ENCODE measurements at regions not wholly inside any gene's neighbourhood (a gene's known extent, or its start where the extent isn't known, plus 50 kb on each side); places are given as distances from the start of the nearest gene placed in this dataset.

DNA sequence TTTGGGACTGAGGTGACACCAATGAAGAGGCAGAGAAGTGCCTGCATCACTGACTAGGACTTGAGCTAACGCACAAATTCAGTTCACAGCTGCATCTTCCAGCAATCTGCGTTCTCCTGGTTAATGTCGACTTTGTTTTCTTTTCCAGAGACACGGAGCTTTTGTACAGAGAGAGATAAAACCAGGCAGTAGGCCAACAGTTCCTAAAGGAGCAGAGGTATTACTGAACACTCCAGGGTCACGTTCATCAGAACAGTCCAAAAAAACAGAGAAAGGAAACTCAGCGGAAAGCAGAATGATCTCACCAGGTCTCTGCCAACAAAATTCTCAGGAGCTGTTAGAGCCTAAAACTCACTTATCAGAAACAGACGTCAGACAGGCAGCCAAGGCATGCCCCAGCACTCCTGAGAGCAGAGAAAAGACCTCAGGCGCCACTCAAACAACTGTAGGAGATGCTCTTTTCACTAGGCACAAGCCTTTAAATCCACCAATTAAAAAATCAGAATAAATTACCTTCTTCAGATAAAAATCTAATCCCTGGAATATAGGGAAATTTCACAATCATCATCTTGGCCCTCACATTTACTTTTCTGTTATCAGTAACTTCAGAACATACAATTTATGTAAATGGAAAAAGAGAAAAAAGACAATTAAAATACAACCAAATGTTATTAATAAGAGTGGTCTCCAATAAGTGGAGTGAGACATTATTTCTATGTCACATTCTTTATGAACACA is 95.9 kb upstream of the SPTBN1 start:
- no peak for DNase-seq

DNA sequence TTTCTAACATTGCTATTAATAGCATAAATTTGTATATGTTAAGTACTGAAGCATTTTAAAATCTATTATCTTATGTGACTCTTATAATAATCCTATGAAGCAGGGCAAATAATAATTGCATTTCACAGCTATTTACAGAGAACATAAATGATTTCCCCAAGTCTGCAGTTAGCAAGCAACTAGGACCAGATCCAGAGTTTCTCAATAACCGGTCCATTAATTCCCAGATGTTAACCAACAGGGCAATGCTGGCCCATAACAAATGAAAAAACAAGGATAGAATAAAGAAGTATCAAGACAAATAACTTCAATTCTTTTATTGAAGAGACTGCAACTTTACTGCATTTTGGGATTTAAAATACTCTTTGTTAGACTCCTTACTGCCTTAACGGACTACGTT is 91.7 kb upstream of the SPTBN1 start:
- no peak for DNase-seq

DNA sequence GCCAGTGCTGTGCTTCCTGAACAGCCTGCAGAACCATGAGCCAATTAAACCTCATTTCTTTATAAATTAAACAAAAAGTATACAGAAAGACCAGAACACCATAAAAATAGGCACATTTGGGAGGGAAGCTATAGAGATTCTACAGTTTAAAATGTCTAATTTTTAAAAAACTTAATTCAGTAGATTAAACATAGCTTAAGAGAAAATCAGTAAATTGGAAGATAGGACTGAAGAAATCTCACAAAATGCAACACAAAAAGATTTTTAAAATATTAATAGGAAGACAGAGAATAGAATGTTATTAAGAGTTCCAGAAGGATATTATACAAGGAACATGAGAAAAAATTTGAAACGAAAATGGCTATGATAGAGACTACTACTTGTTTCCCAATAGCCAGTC is 90.5 kb upstream of the SPTBN1 start:
- DNase-seq = no peak

DNA sequence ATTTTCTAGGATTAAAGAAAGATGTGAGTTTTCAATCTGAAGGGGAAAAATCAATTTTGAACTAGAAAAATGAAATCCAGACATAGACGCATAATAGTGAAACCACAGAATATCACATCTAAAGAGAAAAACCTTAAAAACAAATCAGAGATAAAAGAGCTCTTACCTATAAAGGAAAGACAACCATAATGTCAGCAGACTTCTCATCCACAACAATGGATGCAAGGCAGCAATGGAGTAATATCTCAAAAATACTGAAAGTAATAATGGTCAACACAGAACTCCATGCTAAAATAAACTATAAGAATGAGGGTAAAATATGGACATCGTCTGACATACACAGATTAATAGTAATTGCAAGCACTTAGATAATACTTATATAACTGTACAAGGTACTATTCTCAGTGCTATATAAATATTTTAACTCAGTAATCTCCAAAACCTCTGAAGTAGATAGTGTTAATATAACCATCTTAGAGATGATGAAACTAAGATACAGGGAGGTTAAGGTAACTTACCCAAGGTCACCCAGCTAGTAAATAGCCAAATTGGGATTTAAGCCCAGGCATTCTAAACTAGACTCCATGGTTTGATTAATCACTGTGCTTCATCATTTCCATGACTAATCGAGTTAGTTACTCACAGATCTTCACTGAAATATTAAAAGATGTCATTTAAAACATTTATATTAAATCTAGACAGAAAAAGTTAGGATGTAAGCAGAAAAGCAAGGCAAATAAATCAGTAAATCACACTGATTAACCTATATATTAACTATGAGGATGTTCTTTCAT is 89.4 kb upstream of the SPTBN1 start:
- DNase-seq = no peak

DNA sequence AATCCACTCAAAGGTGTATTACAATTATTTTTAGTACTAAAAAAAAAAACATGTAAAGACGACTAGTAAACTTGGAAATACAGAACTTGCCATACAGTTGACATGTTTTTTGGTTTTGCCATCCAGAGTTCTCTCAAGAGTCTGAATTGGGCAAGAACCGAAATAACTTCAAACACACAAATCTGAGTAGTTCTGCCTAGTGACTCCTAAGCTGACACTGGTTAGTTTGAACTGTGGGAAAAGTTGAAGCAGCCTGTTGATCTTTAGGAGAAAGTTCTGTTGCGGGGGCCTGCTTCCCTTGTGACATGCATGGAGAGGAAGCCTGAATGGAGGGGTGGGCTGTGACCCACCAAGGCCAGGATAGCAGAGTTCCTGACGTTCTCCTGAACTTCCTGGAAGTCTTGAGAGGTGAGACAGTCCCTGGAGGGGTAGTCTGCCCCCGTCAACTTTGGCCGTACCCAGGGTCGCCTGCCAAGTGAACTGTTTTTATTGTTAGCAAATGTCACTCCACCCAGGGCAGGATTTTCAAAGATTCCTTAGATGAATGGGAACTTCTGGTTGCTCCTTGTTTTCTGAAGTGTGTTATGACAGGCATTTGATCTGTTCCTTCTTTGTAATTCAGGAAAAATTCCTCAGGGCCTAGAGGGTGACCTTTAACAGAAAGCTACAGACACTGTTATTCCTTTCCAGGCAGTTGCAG is 85.6 kb upstream of the SPTBN1 start:
- no peak for DNase-seq

DNA sequence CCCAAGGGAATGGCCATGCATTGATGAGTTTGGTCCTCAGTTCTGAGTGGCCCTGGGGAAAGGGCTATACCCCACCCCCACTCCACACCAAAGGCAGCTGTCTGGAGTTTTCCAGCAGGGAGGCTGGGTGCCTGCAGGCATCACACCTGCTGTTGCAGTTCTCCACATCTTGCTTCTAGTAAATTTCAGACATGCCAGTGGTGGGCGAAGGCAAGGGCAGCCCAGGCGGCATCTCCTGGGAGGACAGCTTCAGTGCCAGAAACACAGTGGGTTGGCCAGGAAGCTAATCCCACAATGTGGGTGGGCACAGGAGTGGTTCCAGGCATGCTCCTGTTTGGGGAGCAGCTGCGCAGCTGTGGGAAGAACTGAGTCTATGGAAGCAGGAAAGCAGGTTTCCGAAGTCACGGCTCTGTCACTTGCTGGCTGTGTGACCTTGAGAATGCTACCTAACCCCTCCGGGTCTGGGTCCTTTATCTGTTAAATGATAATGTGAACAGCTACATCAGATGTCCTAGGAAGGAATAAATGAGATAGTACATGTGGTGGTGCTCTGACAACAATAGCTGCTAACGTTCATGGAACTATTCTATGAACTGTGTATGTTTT is 84.6 kb upstream of the SPTBN1 start:
- DNase-seq = no peak

DNA sequence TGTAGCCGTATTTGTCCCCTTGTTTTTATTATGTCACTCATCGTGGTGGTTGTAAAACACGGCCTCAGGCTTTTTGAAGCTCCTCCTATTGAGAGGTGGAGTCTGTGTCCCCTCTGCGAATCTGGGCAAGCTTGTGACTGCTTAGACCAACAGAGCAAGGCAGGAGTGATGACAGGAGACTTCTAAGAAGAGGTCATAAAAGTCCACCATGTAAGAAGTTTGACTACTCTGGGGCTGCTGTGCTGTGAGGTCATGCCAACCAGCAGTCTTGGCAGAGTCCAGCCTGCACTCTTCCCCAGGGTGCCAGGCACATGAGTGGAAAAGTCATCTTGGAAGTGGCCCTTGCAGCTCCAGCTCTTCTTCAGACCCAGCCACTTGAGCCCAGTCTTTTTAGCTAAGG is 83.8 kb upstream of the SPTBN1 start:
- no peak for DNase-seq

DNA sequence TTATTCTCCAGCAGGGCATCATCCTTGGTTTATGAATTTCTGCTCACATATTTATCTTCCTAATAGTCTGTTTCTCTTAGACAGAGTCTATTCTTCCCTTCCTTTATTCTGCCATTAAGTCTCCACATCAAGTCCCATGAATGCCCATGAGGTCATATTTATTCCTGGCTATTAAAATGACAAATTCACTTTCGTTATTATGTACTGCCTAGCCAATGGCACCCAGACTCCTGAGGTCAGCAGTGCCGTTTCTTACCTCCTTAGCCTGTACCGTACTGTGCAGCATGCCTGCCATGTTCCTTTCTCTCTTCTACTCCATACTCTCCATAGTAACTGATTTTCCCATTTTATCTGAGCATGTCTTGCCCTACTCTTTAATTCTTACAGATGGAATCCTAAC is 82.3 kb upstream of the SPTBN1 start:
- DNase-seq = no peak

DNA sequence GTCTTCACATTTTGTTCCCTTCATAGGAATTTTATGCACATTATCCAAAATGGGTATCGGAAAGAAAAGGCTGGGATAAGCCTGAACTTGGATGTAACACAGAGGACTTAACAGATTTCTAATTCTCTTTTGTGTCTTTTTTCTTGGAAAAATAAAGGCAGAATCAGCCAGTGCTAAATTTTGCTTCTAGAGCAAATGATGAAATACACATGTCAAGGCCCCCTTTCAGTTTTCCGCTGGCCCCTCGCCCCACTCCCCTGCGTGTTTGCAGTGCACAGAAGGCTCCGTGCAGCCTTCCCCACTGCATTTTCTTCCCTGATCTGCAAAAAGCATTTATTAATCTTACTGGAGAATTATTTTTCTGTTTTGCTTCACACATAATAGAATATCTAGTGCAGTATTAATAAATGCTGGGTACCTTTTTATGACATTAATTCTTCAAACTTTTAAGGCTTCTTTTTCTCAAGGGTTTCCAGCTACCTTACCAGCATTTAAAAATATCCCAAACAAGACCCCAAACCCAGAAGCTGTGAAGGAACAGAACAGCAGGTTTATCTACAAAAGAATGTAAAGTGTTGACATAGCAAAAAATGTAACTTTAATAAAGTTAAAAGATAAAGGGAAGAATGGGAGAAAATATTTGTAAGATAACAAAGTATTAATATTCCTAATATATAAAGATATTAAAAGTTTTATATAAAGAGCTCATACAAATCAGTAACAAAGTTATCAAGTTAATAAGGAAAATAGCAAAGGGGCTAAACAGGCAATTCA is 81.3 kb upstream of the SPTBN1 start:
- no peak for DNase-seq

DNA sequence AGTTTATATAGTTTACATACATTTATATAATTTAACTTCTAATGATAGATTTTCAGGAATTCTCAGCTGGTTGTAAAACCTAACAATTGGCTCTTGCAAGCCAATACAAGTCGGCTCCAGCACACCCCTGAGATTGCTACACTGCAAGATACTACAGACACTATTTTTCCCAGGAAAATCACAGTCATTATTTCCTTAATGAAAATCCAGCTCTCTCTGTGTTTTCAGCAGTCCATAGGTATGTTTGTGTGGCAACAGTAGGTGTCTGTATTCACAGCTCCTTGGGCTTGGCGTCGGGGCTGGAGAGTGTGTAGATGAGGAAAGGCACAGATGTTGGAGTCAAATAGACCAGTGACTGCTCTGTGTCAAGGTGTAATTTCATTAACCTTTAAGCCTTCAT is 78.7 kb upstream of the SPTBN1 start:
- no peak for DNase-seq

DNA sequence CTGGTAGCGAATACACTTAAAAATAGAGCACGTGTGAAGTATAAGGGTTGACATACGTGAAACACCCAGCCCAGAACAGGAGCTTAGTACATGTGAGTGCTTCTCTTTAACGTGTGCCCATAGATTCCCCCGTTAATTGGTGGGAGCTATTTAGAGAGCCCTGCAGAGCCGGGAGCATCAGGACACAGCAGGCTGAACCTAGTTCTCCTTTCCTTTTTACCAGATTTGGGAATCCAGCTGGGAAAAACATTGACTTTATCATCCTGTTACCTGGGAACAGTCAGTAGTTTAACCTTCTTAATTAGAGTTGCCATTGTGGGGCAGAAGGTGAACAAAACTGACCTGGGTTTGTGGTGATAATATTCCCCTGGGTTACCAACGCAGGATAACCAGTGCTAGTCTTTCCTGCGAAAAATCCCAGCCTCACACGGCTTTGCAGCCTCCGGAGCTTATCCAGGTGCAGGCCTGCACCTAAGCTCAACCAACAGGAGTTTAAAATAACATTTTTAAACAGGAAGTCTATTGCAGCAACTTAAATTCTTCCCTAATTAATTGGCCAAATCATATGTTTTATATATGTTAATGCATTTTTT is 78.1 kb upstream of the SPTBN1 start:
- no peak for DNase-seq

DNA sequence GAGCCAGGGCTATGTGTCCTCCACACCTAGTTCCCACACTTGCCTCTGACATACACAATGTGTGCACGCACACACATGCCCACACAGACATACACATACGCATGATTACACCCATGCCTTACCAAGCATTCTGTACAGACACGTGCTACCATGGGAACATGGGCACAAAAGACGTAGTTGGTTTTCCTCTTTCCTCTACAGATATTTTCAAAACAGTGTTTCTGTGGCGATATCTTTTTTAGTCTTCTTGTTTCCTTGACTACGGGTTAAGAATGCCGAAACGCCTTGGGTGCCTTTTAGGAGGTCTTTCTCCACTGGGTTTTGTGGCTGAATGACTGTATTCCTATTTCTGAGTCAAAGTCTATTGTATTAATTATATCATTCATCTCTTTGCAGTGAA is 75.5 kb upstream of the SPTBN1 start:
- DNase-seq = no peak

DNA sequence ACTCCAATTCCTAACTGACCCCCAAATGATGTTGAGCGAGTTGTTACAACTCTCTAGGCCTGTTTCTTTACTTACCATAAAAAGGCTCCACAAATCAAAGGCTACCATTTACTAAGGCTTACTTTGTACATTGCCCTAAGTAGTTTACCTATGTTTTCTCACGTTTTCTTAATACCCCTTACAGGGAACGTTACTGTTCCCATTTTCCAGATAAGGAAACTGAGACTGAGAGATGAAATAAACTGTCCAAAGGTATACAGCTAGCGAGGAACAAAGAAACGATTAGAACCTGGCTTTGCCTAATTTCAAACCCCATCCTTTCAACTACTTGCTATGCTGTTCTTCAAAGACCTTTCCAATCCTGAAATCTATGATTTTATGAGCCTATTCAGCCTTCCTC is 74.8 kb upstream of the SPTBN1 start:
- no peak for DNase-seq

DNA sequence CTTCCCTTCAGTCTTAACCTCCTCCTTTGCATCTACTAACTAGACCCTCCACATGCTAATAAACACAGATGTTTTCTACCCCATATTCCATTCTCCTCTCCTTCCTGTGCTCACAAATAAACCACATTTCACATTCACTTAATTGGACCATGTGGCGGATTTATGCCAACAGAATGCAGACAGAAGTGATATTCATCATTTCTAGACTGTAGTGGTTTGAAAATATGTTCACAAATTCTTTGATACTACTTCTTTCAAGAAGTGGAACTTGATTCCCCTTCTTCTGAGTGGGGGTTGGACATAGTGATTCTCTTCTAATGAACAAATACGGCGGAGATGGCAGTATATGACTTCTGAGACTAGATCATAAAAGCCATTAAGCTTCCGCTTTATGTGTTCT is 73.5 kb upstream of the SPTBN1 start:
- no peak for DNase-seq

DNA sequence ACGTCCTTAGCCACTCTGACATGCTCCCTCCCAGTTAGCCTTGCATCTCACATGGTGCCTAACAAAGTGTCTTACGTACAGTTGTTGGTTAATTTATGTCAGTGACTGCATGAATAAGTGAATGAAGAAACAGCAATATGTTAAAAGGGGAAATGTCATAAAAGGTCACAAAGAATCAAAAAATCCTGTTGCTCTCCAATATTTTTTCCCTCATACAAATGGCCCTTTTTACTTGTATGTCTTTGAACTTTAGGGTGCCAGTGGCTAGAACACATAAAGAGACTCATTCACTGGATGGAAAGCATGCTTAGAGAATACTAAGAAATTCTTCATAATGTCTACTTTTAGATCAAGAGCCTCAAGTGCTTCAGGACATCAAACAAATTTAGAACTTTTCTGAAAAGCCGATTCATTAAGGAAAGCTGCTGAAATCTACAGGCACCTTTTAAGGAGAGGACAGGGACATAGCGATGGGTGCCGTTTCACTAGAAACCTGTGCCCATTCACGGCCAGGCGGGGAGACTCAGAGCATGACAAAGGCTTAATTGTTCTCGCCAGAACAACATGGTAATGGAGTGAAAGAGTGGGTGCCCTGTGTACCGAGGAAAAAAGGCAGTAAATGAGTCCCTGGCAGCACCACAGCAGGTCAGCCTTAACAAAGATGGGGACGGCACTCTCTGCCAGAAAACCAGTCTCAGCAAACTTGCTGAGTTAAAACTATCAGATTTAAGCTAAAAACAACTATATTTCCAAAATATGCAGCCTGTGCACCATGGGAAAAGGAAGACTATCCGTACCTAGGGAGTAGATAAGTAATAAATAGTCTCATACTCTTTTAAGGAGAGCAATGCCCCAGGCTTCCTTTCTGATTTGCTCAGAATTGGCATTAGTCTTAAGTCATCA is 71.6 kb upstream of the SPTBN1 start:
- no peak for DNase-seq

DNA sequence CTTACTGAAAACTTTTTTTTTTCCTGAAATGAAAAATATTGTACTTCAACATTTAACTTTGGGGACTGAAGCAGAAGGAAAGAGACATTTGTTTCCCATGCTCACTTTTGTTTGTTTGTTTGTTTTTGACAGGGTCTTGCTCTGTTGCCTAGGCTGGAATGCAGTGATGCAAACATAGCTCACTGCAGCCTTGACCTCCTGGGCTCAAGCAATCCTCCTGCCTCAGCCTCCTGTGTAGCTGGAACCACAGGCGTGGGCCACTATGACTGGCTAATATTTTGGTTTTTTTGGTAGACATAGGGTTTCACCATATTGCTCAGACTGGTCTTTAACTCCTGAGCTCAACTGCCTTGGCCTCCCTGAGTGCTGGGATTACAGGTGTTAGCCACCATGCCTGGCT is 70.9 kb upstream of the SPTBN1 start:
- DNase-seq = no peak

DNA sequence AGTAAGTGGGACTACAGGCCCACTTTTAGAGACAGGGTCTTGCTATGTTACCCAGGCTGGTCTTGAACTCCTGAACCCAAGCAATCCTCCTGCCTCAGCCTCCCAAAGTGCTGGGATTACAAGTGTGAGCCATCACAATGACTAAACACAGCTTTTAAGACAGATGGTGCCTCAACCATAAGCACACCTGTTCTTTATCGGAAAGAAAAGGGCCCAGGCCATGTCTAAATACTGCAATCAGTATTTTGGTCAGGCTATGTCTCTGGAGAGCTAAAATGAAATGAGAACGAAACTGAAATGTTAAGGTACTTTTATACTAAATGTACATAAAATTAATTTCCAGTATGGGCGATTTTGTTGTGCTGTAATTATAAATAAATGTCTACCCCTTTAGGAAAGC is 69.5 kb upstream of the SPTBN1 start:
- no peak for DNase-seq

DNA sequence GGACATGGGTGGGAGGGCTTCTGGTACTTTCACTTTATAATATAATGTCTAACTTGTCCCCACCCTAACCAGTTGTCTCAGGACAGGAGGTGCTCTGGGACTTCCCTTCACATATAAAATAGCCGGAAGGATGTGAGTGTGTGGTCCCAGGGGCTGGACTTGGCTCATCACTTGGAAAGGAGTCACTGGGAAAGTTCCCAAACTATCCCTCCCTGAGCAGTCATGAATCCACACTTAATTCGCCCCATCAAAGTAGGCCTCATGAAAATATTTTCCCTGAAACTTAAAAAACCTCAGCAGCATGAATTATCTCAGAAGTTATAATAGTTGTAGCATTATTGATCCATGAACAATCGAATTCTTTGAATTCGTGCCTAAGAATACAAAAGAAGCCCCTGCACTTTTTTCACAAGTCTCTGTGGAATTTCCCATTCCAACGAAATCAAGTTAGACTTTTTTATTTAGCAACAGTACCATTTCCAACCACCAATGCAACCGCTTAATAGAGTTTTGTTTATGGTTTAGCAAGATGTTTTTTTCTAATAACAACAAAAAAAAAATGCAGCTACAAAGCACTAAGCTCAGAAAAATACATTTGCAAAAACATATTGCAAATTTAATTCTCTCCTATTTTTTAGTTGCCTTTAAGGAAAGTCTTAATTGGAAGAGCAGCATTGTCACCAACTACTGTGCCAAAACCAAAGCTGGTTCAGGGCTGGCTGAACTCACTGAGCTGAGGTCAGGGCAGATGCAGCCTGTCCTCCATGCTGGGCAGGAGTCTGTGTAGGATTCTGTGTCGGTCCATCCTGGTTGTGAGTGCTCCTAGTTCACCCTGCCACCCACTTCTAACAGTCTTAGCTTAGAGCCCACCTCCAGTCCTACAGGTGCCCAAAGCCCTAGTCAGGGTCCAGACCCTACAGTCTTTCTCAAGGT is 68.8 kb upstream of the SPTBN1 start:
- no peak for DNase-seq

DNA sequence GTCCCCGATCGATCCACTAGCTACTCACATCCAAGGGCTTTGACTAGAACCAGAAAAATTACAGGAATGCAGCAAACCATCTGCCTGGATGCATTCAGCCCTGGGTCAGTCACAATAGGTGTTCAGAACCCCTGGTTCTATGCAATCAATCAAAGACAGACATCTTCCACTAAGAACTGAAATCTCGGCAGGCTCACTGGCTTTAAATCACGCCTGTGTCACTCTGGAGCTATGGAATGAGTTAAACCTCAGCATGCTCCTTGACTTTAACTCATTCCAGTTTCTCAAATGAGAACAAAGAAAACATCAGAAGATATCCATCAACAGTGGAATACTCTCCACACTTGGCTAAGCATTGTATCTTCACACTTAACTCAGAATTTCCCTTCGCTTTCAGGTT is 68.1 kb upstream of the SPTBN1 start:
- DNase-seq = no peak

All from activated CD4-positive, alpha-beta T cell treated with anti-CD3 and anti-CD28 coated beads, Interleukin-2, amount 50 U/mL, for 16 hours (primary cell).